ENCODE measurements at regions not wholly inside any gene's neighbourhood (a gene's known extent, or its start where the extent isn't known, plus 50 kb on each side); places are given as distances from the start of the nearest gene placed in this dataset.

DNA sequence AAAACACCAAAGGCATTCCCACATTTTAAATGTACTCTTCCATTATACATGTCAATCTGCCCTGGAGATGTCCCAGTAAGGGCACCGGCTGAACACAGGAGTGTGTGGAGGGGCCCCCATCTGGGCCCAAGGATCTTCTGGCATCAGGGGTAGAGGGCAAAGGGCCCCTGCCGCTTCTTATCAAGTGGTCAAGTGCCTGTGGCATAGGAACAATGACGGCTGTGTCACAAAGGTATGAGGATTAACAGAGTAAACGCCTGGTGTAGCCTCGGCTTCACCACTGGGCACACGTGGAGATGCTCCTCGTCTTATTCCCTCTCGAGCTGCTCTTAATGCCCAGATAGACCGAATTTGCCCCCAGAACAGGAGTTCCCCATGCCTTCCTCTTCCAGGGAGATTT is 169.7 kb upstream of the GLI2 start:
- no peak for TF ChIP-seq POLR2A (IDR thresholded peaks at IDR 0.05)
- no peak for TF ChIP-seq CTCF (IDR thresholded peaks at IDR 0.05)

Measured in heart left ventricle (tissue), 13 donors.